Endothelial cell of umbilical vein (primary cell): ENCODE measurements at regions not wholly inside any gene's neighbourhood (a gene's known extent, or its start where the extent isn't known, plus 50 kb on each side); places are given as distances from the start of the nearest gene placed in this dataset.

ENCODE experiments used
- BruUV-seq: library from RNA; stranded (reverse); fragments of 400-500 nt; replicated peaks from 2 replicates; lab custom pipeline; 2021; lab: Mats Ljungman, UMichigan
- CTCF ChIA-PET: fragments of 300-600, 350-600 bp; sonication (Branson Sonifier 250); formaldehyde crosslinking; loops from one replicate; lab custom pipeline; 2021; ENCODE audit warnings: antibody characterized with exemption, inconsistent platforms; lab: Charles Lee
- POLR2A ChIA-PET: fragments of 300-600, 350-600 bp; sonication (Branson Sonifier 250); formaldehyde crosslinking; loops from one replicate; lab custom pipeline; 2021; ENCODE audit warnings: antibody characterized with exemption, inconsistent platforms; lab: Charles Lee
- DNase-seq: peaks from one replicate; pipeline ENCODE4 v3.0.0-alpha.2; 2011; ENCODE audit warnings: low read depth, low spot score
- FAIRE-seq: peaks from 2 replicates; lab custom pipeline; 2011; peaks lifted over from hg19 to GRCh38; lab: Jason Lieb, UNC
- H2AFZ ChIP-seq: 2 replicates; pipeline ENCODE4 v1.6.0; 2012; ENCODE audit warnings: low read depth, low read length, control low read depth, inconsistent platforms
- H3K27ac ChIP-seq: 2 replicates; pipeline ENCODE4 v1.5.1; 2011; ENCODE audit warnings: low read depth, mild to moderate bottlenecking, control low read depth, low read length, moderate library complexity; ENCODE audit not compliant: insufficient read depth
- H3K27me3 ChIP-seq, 2 experiments: 2 replicates each; pipeline versions ENCODE4 v1.6.0 to v1.6.1; 2011; ENCODE audit warnings: low read length in 2 of 2, mixed read lengths in 1 of 2; ENCODE audit not compliant: control insufficient read depth in 2 of 2, insufficient read depth in 2 of 2
- H3K36me3 ChIP-seq, 2 experiments: 2 replicates in 1 of 2; 3 replicates in 1 of 2; pipeline ENCODE4 v1.5.1; 2011; ENCODE audit warnings: low read length in 2 of 2, mild to moderate bottlenecking in 1 of 2, moderate library complexity in 1 of 2; ENCODE audit not compliant: control insufficient read depth in 2 of 2, insufficient read depth in 2 of 2; ENCODE audit errors: extremely low read depth in 1 of 2
- H3K4me1 ChIP-seq: 3 replicates; pipeline ENCODE4 v1.5.1; 2011; ENCODE audit warnings: mild to moderate bottlenecking, low read length; ENCODE audit not compliant: control insufficient read depth, insufficient read depth; ENCODE audit errors: extremely low read depth
- H3K4me2 ChIP-seq: 2 replicates; pipeline ENCODE4 v1.6.1; 2011; ENCODE audit warnings: low read length, control low read depth, mixed read lengths; ENCODE audit not compliant: insufficient read depth
- H3K4me3 ChIP-seq, 3 experiments: fragments of 200-600 bp in 1 of 3; sonication (generic), shearing (Covaris generic) in 1 of 3; replicated peaks in 1 of 3; 2 replicates each; pipeline ENCODE4 v1.5.1; 2011 to 2016; ENCODE audit warnings: control low read depth in 3 of 3, low read length in 3 of 3, mild to moderate bottlenecking in 2 of 3, inconsistent platforms in 1 of 3, low read depth in 1 of 3, moderate library complexity in 1 of 3; ENCODE audit not compliant: insufficient read depth in 1 of 3
- H3K79me2 ChIP-seq: 2 replicates; pipeline ENCODE4 v1.6.0; 2012; ENCODE audit warnings: low read length, inconsistent platforms; ENCODE audit not compliant: control insufficient read depth, insufficient read depth
- H3K9ac ChIP-seq: replicated peaks from 2 replicates; pipeline ENCODE3; 2011; ENCODE audit warnings: low read length, control low read depth; ENCODE audit not compliant: insufficient read depth; ENCODE audit errors: extremely low read depth
- H3K9me1 ChIP-seq: replicated peaks from 3 replicates; pipeline ENCODE4 v1.6.0; 2011; ENCODE audit warnings: mild to moderate bottlenecking, low read length; ENCODE audit not compliant: control insufficient read depth, insufficient read depth; ENCODE audit errors: extremely low read depth
- H3K9me3 ChIP-seq: replicated peaks from 2 replicates; pipeline ENCODE4 v1.5.1; 2012; ENCODE audit warnings: low read length, inconsistent platforms; ENCODE audit not compliant: control insufficient read depth, insufficient read depth
- H4K20me1 ChIP-seq: replicated peaks from 2 replicates; pipeline ENCODE3; 2011; ENCODE audit warnings: mild to moderate bottlenecking, low read length; ENCODE audit not compliant: control insufficient read depth, insufficient read depth; ENCODE audit errors: extremely low read depth
- EZH2 ChIP-seq: IDR thresholded peaks from 2 replicates; pipeline ENCODE4 v1.6.1; 2012; ENCODE audit warnings: borderline replicate concordance, low read depth, mild to moderate bottlenecking, moderate library complexity, low read length, inconsistent platforms; ENCODE audit not compliant: severe bottlenecking
- FOS ChIP-seq: IDR thresholded peaks from 2 replicates; pipeline ENCODE4 v1.6.1; 2011; ENCODE audit warnings: mild to moderate bottlenecking, low read length, moderate library complexity, borderline replicate concordance; ENCODE audit not compliant: insufficient read depth
- GATA2 ChIP-seq: IDR thresholded peaks from 2 replicates; pipeline ENCODE4 v1.7.0; 2011; ENCODE audit warnings: low read depth, mild to moderate bottlenecking, moderate library complexity, mixed read lengths, low read length; ENCODE audit not compliant: insufficient read length, insufficient read depth
- JUN ChIP-seq: IDR thresholded peaks from 2 replicates; pipeline ENCODE4 v1.6.1; 2011; ENCODE audit warnings: borderline replicate concordance, low read depth; ENCODE audit not compliant: insufficient read length, insufficient read depth
- POLR2AphosphoS5 ChIP-seq: IDR thresholded peaks from 2 replicates; pipeline ENCODE4 v1.6.1; 2012; ENCODE audit warnings: low read depth, mild to moderate bottlenecking, control low read depth, low read length, moderate library complexity; ENCODE audit not compliant: insufficient read depth
- dilution Hi-C: fragments of 300-500 bp; cut with MboI; formaldehyde crosslinking; loops from one replicate; pipeline ENCODE4 v1.15.0; 2019; ENCODE audit warnings: low sequenced_read_pairs; ENCODE audit not compliant: extremely low pct_ligation_motif_present
- intact Hi-C: fragments of 100-400 bp; cut with micrococcal nuclease; formaldehyde crosslinking; loops from one replicate; pipeline ENCODE4 v1.10.0; 2022
- TF ChIP-seq, protein P1 (sequence below): IDR thresholded peaks from 2 replicates; pipeline ENCODE4 v1.6.1; 2011; ENCODE audit not compliant: insufficient read depth, insufficient read length
- TF ChIP-seq, protein P2 (sequence below), 2 donors: IDR thresholded peaks; 1 replicate in 1 of 2; 2 replicates in 1 of 2; pipeline ENCODE4 v1.5.1; 2011; ENCODE audit warnings: low read length in 2 of 2, mild to moderate bottlenecking in 2 of 2, moderate library complexity in 2 of 2, control low read depth in 1 of 2, inconsistent platforms in 1 of 2, low read depth in 1 of 2; ENCODE audit not compliant: insufficient read depth in 1 of 2; ENCODE audit errors: extremely low read depth in 1 of 2

DNA sequence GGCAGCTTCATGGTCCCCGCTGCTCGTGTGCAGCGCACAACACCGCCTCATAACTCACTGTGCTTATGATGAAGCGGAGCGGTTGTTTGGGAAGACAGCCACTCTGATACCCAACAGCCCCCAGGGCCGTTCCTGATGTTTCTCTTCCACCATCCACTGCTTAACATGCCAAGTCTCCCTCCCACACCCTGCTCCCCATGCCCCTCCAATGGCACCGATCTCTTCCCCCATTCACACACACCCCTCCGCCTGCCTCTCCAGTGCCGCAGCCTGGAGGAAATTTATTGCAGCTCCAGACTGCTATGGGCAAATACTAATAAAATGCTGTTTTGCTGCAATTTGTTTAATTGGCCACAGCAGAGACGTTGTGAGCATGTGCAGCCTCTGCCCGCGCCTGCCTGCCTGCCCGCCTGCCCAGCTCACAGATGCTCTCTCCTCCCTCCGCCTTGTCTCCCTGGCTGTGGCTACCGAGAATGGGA, 80.3 kb upstream of the LHX1 start:
- no peaks in the 10 kb centered on the region for H4K20me1 ChIP-seq
- intact Hi-C loops, result no loop called here
- CTCF ChIA-PET, result no interaction called here
- H3K79me2 ChIP-seq, result no peaks in the 10 kb centered on the region
- BruUV-seq, result no TSS peak
- H3K9ac ChIP-seq, result no peak overlapping the region
- POLR2A ChIA-PET, result no interaction called here
- FAIRE-seq (no peak), DNase-seq (no peak)
- H3K36me3 ChIP-seq, result no peaks in the 10 kb centered on the region
- no peak overlapping the region for H3K4me3 ChIP-seq
- dilution Hi-C loops, result no loop called here
- H3K9me3 ChIP-seq, result no peaks in the 10 kb centered on the region
- TF ChIP-seq POLR2AphosphoS5 (no peak), FOS (no peak), JUN (no peak), GATA2 (no peak), EZH2 (no peak)
- TF ChIP-seq, protein P1, sequence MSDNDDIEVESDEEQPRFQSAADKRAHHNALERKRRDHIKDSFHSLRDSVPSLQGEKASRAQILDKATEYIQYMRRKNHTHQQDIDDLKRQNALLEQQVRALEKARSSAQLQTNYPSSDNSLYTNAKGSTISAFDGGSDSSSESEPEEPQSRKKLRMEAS, result no peak
- TF ChIP-seq, protein P2, sequence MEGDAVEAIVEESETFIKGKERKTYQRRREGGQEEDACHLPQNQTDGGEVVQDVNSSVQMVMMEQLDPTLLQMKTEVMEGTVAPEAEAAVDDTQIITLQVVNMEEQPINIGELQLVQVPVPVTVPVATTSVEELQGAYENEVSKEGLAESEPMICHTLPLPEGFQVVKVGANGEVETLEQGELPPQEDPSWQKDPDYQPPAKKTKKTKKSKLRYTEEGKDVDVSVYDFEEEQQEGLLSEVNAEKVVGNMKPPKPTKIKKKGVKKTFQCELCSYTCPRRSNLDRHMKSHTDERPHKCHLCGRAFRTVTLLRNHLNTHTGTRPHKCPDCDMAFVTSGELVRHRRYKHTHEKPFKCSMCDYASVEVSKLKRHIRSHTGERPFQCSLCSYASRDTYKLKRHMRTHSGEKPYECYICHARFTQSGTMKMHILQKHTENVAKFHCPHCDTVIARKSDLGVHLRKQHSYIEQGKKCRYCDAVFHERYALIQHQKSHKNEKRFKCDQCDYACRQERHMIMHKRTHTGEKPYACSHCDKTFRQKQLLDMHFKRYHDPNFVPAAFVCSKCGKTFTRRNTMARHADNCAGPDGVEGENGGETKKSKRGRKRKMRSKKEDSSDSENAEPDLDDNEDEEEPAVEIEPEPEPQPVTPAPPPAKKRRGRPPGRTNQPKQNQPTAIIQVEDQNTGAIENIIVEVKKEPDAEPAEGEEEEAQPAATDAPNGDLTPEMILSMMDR (IDR thresholded peaks at IDR 0.05; ENCODE audit: extremely low read depth in 1 of 2, insufficient read depth in 1 of 2, low read depth in 1 of 2, low read length in 2 of 2), result no peak
- no peaks in the 10 kb centered on the region for H3K27me3 ChIP-seq
- no peak overlapping the region for H2AFZ ChIP-seq
- H3K4me1 ChIP-seq, result no peaks in the 10 kb centered on the region
- H3K9me1 ChIP-seq, result no peaks in the 10 kb centered on the region
- H3K4me2 ChIP-seq, result no peak overlapping the region
- H3K27ac ChIP-seq, result no peak overlapping the region
